Neural cell (in vitro differentiated cells): ENCODE measurements at regions not wholly inside any gene's neighbourhood (a gene's known extent, or its start where the extent isn't known, plus 50 kb on each side); places are given as distances from the start of the nearest gene placed in this dataset.

ENCODE experiments used
- H2AFZ ChIP-seq: fragments of 200-600, 300-800 bp; sonication (generic), shearing (Covaris generic); 2 replicates; pipeline ENCODE4 v1.6.0; 2014; ENCODE audit warnings: low read depth, mild to moderate bottlenecking, antibody characterized with exemption, low read length, moderate library complexity
- H3F3A ChIP-seq: fragments of 200-600 bp; shearing (Covaris generic); 2 replicates; pipeline ENCODE4 v1.6.1; 2016; ENCODE audit warnings: mild to moderate bottlenecking, moderate library complexity, mixed read lengths, antibody characterized with exemption, low read length; ENCODE audit not compliant: insufficient read depth, poor library complexity, severe bottlenecking
- H3K27ac ChIP-seq: fragments of 200-600, 300-800 bp; sonication (generic), shearing (Covaris generic); 2 replicates; pipeline ENCODE4 v1.5.1; 2014; ENCODE audit warnings: mild to moderate bottlenecking, low read length, moderate library complexity
- H3K27me3 ChIP-seq: fragments of 300-800, 200-600 bp; sonication (generic), shearing (Covaris generic); 2 replicates; pipeline ENCODE4 v1.6.0; 2014; ENCODE audit warnings: mild to moderate bottlenecking, low read depth, low read length, moderate library complexity; ENCODE audit not compliant: insufficient read depth
- H3K36me3 ChIP-seq: fragments of 300-800, 200-600 bp; sonication (generic), shearing (Covaris generic); 2 replicates; pipeline ENCODE4 v1.5.1; 2014; ENCODE audit warnings: mild to moderate bottlenecking, antibody characterized with exemption, low read length, moderate library complexity; ENCODE audit not compliant: insufficient read depth
- H3K4me2 ChIP-seq: fragments of 300-800, 200-600 bp; sonication (generic), shearing (Covaris generic); 2 replicates; pipeline ENCODE4 v1.6.0; 2014; ENCODE audit warnings: mild to moderate bottlenecking, low read length
- H3K4me3 ChIP-seq: fragments of 300-800, 200-600 bp; sonication (generic), shearing (Covaris generic); 2 replicates; pipeline ENCODE4 v1.5.1; 2014; ENCODE audit warnings: mild to moderate bottlenecking, low read length, moderate library complexity
- H3K79me2 ChIP-seq: fragments of 200-600 bp; shearing (Covaris generic); replicated peaks from 2 replicates; pipeline ENCODE4 v1.6.0; 2014; ENCODE audit warnings: mild to moderate bottlenecking, low read length, moderate library complexity; ENCODE audit not compliant: insufficient read depth
- H3K9ac ChIP-seq: fragments of 300-800, 200-600 bp; sonication (generic), shearing (Covaris generic); 2 replicates; pipeline ENCODE4 v1.6.1; 2016; ENCODE audit warnings: mild to moderate bottlenecking, low read length, mixed read lengths
- H3K9me2 ChIP-seq: fragments of 200-600 bp; shearing (Covaris generic); 2 replicates; pipeline ENCODE4 v1.6.1; 2016; ENCODE audit warnings: mild to moderate bottlenecking, low read length, mixed read lengths; ENCODE audit not compliant: insufficient read depth
- H3K9me3 ChIP-seq: fragments of 200-600, 300-800 bp; sonication (generic), shearing (Covaris generic); 2 replicates; pipeline ENCODE4 v1.6.1; 2016; ENCODE audit warnings: mild to moderate bottlenecking, mixed run types, low read length, moderate library complexity, mixed read lengths
- H4K20me1 ChIP-seq: fragments of 200-600 bp; shearing (Covaris generic); 2 replicates; pipeline ENCODE4 v1.6.1; 2016; ENCODE audit warnings: mild to moderate bottlenecking, mixed run types; ENCODE audit not compliant: insufficient read depth
- CTCF ChIP-seq: fragments of 450-650 bp; IDR thresholded peaks from 2 replicates; pipeline ENCODE4 v1.5.1; 2014; ENCODE audit warnings: antibody characterized with exemption, mild to moderate bottlenecking, moderate library complexity; ENCODE audit not compliant: poor library complexity, severe bottlenecking
- EP300 ChIP-seq: fragments of 450-650 bp; conservative IDR thresholded peaks from 2 replicates; pipeline ENCODE4 v1.6.1; 2014; ENCODE audit warnings: antibody characterized with exemption, mild to moderate bottlenecking, moderate library complexity; ENCODE audit not compliant: poor library complexity, severe bottlenecking
- EZH2 ChIP-seq: fragments of 200-600, 300-800 bp; shearing (Covaris generic), sonication (generic); IDR thresholded peaks from 2 replicates; pipeline ENCODE4 v1.6.1; 2014; ENCODE audit warnings: antibody characterized with exemption, low read length, borderline replicate concordance, mild to moderate bottlenecking; ENCODE audit not compliant: insufficient read depth, poor library complexity, severe bottlenecking
- MXI1 ChIP-seq: fragments of 450-650 bp; conservative IDR thresholded peaks from 2 replicates; pipeline ENCODE4 v1.6.1; 2014; ENCODE audit warnings: antibody characterized with exemption, mild to moderate bottlenecking; ENCODE audit not compliant: poor library complexity, severe bottlenecking
- POLR2AphosphoS5 ChIP-seq: IDR thresholded peaks from 2 replicates; pipeline ENCODE4 v1.6.1; 2012
- RAD21 ChIP-seq: fragments of 450-650 bp; conservative IDR thresholded peaks from 2 replicates; pipeline ENCODE4 v1.6.1; 2014; ENCODE audit warnings: antibody characterized with exemption, mild to moderate bottlenecking, moderate library complexity
- REST ChIP-seq: IDR thresholded peaks from 2 replicates; pipeline ENCODE4 v1.6.1; 2012; ENCODE audit warnings: borderline replicate concordance
- SMC3 ChIP-seq: fragments of 450-650 bp; conservative IDR thresholded peaks from 2 replicates; pipeline ENCODE4 v1.6.1; 2014; ENCODE audit warnings: antibody characterized with exemption, mild to moderate bottlenecking, moderate library complexity; ENCODE audit not compliant: poor library complexity
- TAF1 ChIP-seq: IDR thresholded peaks from 2 replicates; pipeline ENCODE4 v1.6.1; 2012; ENCODE audit warnings: low read depth

- Histone ChIP-seq H3K4me3 (no peak overlapping the region), H3K9me3 (no peaks in the 10 kb centered on the region)
Measured at GRCh38 chr4:189516902-189517301, 423.8 kb upstream of the FRG1 start.

GRCh38 chr4:189519186-189519585 is 421.5 kb upstream of the FRG1 start:
- no peaks in the 10 kb centered on the region for H3K36me3 ChIP-seq
- no peak overlapping the region for H3K27ac ChIP-seq
- TF ChIP-seq EZH2, result no peak
- TF ChIP-seq TAF1, result no peak
- TF ChIP-seq MXI1, result no peak
- no peak for TF ChIP-seq RAD21
- no peak for TF ChIP-seq REST
- TF ChIP-seq SMC3, result no peak
- TF ChIP-seq POLR2AphosphoS5, result no peak
- no peak for TF ChIP-seq CTCF
- no peak for TF ChIP-seq EP300
- H3K9me3 ChIP-seq, result no peaks in the 10 kb centered on the region
- H3K9ac ChIP-seq, result no peak overlapping the region
- no peaks in the 10 kb centered on the region for H4K20me1 ChIP-seq
- no peak overlapping the region for H3K4me2 ChIP-seq
- no peak overlapping the region for H2AFZ ChIP-seq
- H3K27me3 ChIP-seq, result no peaks in the 10 kb centered on the region
- H3F3A ChIP-seq, result no peaks in the 10 kb centered on the region
- no peak overlapping the region for H3K4me3 ChIP-seq
- H3K9me2 ChIP-seq, result no peaks in the 10 kb centered on the region
- H3K79me2 ChIP-seq, result no peaks in the 10 kb centered on the region

More at GRCh38 chr4:189516902-189517301, 423.8 kb upstream of the FRG1 start:
- Histone ChIP-seq H3K27ac (no peak overlapping the region), H3K27me3 (no peaks in the 10 kb centered on the region), H3K9me2 (no peaks in the 10 kb centered on the region), H3K36me3 (no peaks in the 10 kb centered on the region), H3K79me2 (no peaks in the 10 kb centered on the region), H3K9ac (no peak overlapping the region), H3F3A (no peaks in the 10 kb centered on the region), H3K4me2 (no peak overlapping the region), H4K20me1 (no peaks in the 10 kb centered on the region), H2AFZ (no peak overlapping the region)
- no peak for TF ChIP-seq REST
